SK-N-MC (cell line): ENCODE measurements at regions not wholly inside any gene's neighbourhood (a gene's known extent, or its start where the extent isn't known, plus 50 kb on each side); places are given as distances from the start of the nearest gene placed in this dataset.

Experiments used
- EZH2 ChIP-seq: fragments of 200-600 bp; sonication (generic); IDR thresholded peaks from one replicate; pipeline ENCODE4 v1.6.1; 2017; ENCODE audit warnings: antibody characterized with exemption
- FOXP2 ChIP-seq: optimal IDR thresholded peaks from 2 replicates; pipeline ENCODE3; 2011; ENCODE audit warnings: mild to moderate bottlenecking, moderate library complexity; ENCODE audit not compliant: insufficient read depth; ENCODE audit errors: extremely low read length, control extremely low read depth
- POLR2AphosphoS5 ChIP-seq: IDR thresholded peaks from 2 replicates; pipeline ENCODE4 v1.6.1; 2012; ENCODE audit warnings: mild to moderate bottlenecking, low read depth, low read length, borderline replicate concordance

GRCh38 chr2:147663153-147663961, 181.5 kb upstream of the ACVR2A start:
- TF ChIP-seq EZH2, result no peak
- no peak for TF ChIP-seq POLR2AphosphoS5
- TF ChIP-seq FOXP2, result no peak
